22Rv1 (cell line): ENCODE measurements at regions not wholly inside any gene's neighbourhood (a gene's known extent, or its start where the extent isn't known, plus 50 kb on each side); places are given as distances from the start of the nearest gene placed in this dataset.

Experiments used
- CTCF ChIP-seq: fragments of 450-650 bp; IDR thresholded peaks from 2 replicates; pipeline ENCODE4 v1.5.1; 2017; ENCODE audit warnings: mild to moderate bottlenecking
- ZFX ChIP-seq: fragments of 450-650 bp; IDR thresholded peaks from 2 replicates; pipeline ENCODE4 v1.6.1; 2017; ENCODE audit warnings: antibody characterized with exemption, borderline replicate concordance

GRCh38 chr6:23618366-23618765 is 507.6 kb upstream of the NRSN1 start:
- TF ChIP-seq CTCF = no peak
- TF ChIP-seq ZFX = no peak
